GM12878 (cell line): ENCODE measurements at regions not wholly inside any gene's neighbourhood (a gene's known extent, or its start where the extent isn't known, plus 50 kb on each side); places are given as distances from the start of the nearest gene placed in this dataset.
"Not testable (repeated sequence)": the region's sequence is repeated elsewhere in the genome, so short reads cannot be mapped to it uniquely, and the experiment has no call there.

ENCODE experiments used
- ATAC-seq: fragments of 200-7000 bp; cut with Tn5 transposase; 3 replicates; pipeline ENCODE4 v1.9.1; 2020; ENCODE audit warnings: mild to moderate bottlenecking, moderate library complexity
- BruUV-seq: library from RNA; stranded (reverse); fragments of 400-500 nt; replicated peaks from 2 replicates; lab custom pipeline; 2021; lab: Mats Ljungman, UMichigan
- CTCF ChIA-PET: fragments of 300-600 bp; sonication (Branson Sonifier 250); formaldehyde crosslinking; extraction: SDS; loops from one replicate; lab custom pipeline; 2021; ENCODE audit warnings: inconsistent platforms; lab: Yijun Ruan, JAX
- POLR2A ChIA-PET: fragments of 350-600 bp; formaldehyde crosslinking; extraction: SDS; loops from one replicate; lab custom pipeline; 2021; ENCODE audit warnings: inconsistent platforms; lab: Charles Lee
- RAD21 ChIA-PET: fragments of 300-600 bp; sonication (Branson Sonifier 250); formaldehyde crosslinking; loops from one replicate; lab custom pipeline; 2023; ENCODE audit warnings: antibody characterized with exemption; ENCODE audit not compliant: unreplicated experiment; lab: Charles Lee
- SMC1A ChIA-PET: fragments of 300-600 bp; sonication (Branson Sonifier 250); formaldehyde crosslinking; loops from one replicate; lab custom pipeline; 2023; ENCODE audit not compliant: unreplicated experiment, uncharacterized antibody; lab: Charles Lee
- DNase-seq: peaks from one replicate; pipeline ENCODE4 v3.0.0-alpha.2; 2011; ENCODE audit warnings: low read depth, low spot score
- FAIRE-seq: peaks from 3 replicates; lab custom pipeline; 2011; peaks lifted over from hg19 to GRCh38; lab: Jason Lieb, UNC
- H2AFZ ChIP-seq: 2 replicates; pipeline ENCODE4 v1.6.0; 2011; ENCODE audit warnings: low read depth, low read length, control low read depth; ENCODE audit not compliant: control insufficient read depth
- H3K27ac ChIP-seq: 2 replicates; pipeline ENCODE4 v1.5.1; 2011; ENCODE audit warnings: control low read depth; ENCODE audit not compliant: control insufficient read depth, insufficient read depth
- H3K27me3 ChIP-seq, 2 experiments: replicated peaks in 1 of 2; 2 replicates each; pipeline versions ENCODE4 v1.6.0 to v1.6.1; 2011; ENCODE audit warnings: low read length in 1 of 2; ENCODE audit not compliant: control insufficient read depth in 2 of 2, insufficient read depth in 2 of 2
- H3K36me3 ChIP-seq, 2 experiments: 2 replicates each; pipeline ENCODE4 v1.5.1; 2011; ENCODE audit warnings: low read length in 1 of 2; ENCODE audit not compliant: control insufficient read depth in 2 of 2, insufficient read depth in 2 of 2
- H3K4me1 ChIP-seq: 2 replicates; pipeline ENCODE4 v1.6.1; 2011; ENCODE audit warnings: mild to moderate bottlenecking, low read length, moderate library complexity, mixed read lengths; ENCODE audit not compliant: control insufficient read depth, insufficient read depth
- H3K4me2 ChIP-seq: 2 replicates; pipeline ENCODE4 v1.6.0; 2011; ENCODE audit warnings: control low read depth; ENCODE audit not compliant: control insufficient read depth, insufficient read depth
- H3K4me3 ChIP-seq: fragments of 200-600 bp; sonication (generic); 2 replicates; pipeline ENCODE4 v1.5.1; 2016
- H3K79me2 ChIP-seq: 2 replicates; pipeline ENCODE4 v1.6.0; 2011; ENCODE audit warnings: low read length; ENCODE audit not compliant: control insufficient read depth, insufficient read depth
- H3K9ac ChIP-seq: 2 replicates; pipeline ENCODE4 v1.8.0; 2011; ENCODE audit warnings: low read length, control low read depth, mixed read lengths; ENCODE audit not compliant: control insufficient read depth, insufficient read depth
- H3K9me3 ChIP-seq: replicated peaks from 3 replicates; pipeline ENCODE4 v1.5.1; 2011; ENCODE audit warnings: mild to moderate bottlenecking, low read length; ENCODE audit not compliant: control insufficient read depth, insufficient read depth
- H4K20me1 ChIP-seq: 2 replicates; pipeline ENCODE4 v1.6.0; 2011; ENCODE audit not compliant: control insufficient read depth, insufficient read depth
- BHLHE40 ChIP-seq, 2 experiments: fragments of 450-650 bp in 1 of 2; IDR thresholded peaks; 2 replicates each; pipeline ENCODE4 v1.6.1; 2011 to 2017; ENCODE audit warnings: low read depth in 2 of 2, borderline replicate concordance in 1 of 2, improper control_type of control experiment in 1 of 2, low read length in 1 of 2, mild to moderate bottlenecking in 1 of 2
- E2F4 ChIP-seq: IDR thresholded peaks from 2 replicates; pipeline ENCODE4 v1.6.1; 2012; ENCODE audit warnings: low read depth, low read length, improper control_type of control experiment
- FOXM1 ChIP-seq: IDR thresholded peaks from 2 replicates; pipeline ENCODE4 v1.6.1; 2012; ENCODE audit warnings: low read depth, mild to moderate bottlenecking, inconsistent platforms, low read length, moderate library complexity
- PAX5 ChIP-seq: IDR thresholded peaks from 2 replicates; pipeline ENCODE4 v1.6.1; 2011; ENCODE audit warnings: low read depth, low read length, borderline replicate concordance
- WGBS: methylation state at CpG from one replicate; pipeline ENCODE4 v1.1.6; 2016; ENCODE audit warnings: low lambda C conversion rate; ENCODE audit not compliant: insufficient replicate concordance, insufficient coverage; ENCODE audit errors: missing lambda C conversion rate; 5-methylcytosine and 5-hydroxymethylcytosine counted together
- in situ Hi-C: fragments of 300-500 bp; cut with MboI; formaldehyde crosslinking; loops from 9 replicates; pipeline ENCODE4 v1.14.3; 2018; ENCODE audit warnings: mixed read lengths
- intact Hi-C: fragments of 100-400 bp; cut with micrococcal nuclease; formaldehyde crosslinking; loops from one replicate; pipeline ENCODE4 v1.14.2; 2022; ENCODE audit not compliant: unreplicated experiment
- TF ChIP-seq, protein P1 (sequence below), 3 experiments: IDR thresholded peaks in 2 of 3; conservative IDR thresholded peaks in 1 of 3; 2 replicates each; pipeline ENCODE4 v1.5.1; 2011; ENCODE audit warnings: low read depth in 3 of 3, low read length in 3 of 3, mild to moderate bottlenecking in 3 of 3, control low read depth in 2 of 3, moderate library complexity in 2 of 3, inconsistent platforms in 1 of 3, mixed read lengths in 1 of 3; ENCODE audit not compliant: control insufficient read depth in 2 of 3, insufficient read depth in 1 of 3; ENCODE audit errors: extremely low read depth in 1 of 3

DNA sequence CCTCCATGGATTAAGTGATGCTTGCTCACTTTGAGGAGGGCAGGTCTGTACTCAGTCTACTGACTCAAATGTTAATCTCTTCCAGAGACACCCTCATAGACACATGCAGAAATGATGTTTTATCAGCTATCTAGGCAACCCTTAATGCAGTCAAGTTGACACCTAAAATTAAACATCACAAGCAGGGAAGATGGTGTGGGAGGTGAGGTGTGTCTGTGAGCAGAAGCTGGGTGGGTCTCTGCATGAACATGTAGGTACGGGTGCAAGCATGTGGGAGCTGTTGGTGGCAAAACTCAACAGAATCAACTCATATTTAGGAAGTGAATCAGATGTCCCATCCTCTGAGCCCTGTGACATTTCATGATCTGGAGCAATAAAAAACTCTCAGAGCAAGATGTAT, 249.2 kb upstream of the SGCG start:
- Histone ChIP-seq H4K20me1 (no peaks in the 10 kb centered on the region), H3K36me3 (no peaks in the 10 kb centered on the region), H2AFZ (no peak overlapping the region), H3K27me3 (no peaks in the 10 kb centered on the region), H3K27ac (no peak overlapping the region), H3K9me3 (no peaks in the 10 kb centered on the region; the same call in 2 of the 3 replicates), H3K79me2 (no peaks in the 10 kb centered on the region), H3K4me3 (no peak overlapping the region), H3K9ac (no peak overlapping the region), H3K4me1 (no peaks in the 10 kb centered on the region), H3K4me2 (no peak overlapping the region)
- ChIA-PET CTCF (no interaction called here), POLR2A (no interaction called here), SMC1A (no interaction called here), RAD21 (no interaction called here)
- in situ Hi-C loops = no loop called here
- no peak for TF ChIP-seq BHLHE40 (IDR thresholded peaks at IDR 0.05; ENCODE audit: borderline replicate concordance in 1 of 2, low read depth in 2 of 2, low read length in 1 of 2)
- no peak for TF ChIP-seq E2F4
- TF ChIP-seq PAX5 = no peak
- no peak for TF ChIP-seq FOXM1
- TF ChIP-seq, protein P1, sequence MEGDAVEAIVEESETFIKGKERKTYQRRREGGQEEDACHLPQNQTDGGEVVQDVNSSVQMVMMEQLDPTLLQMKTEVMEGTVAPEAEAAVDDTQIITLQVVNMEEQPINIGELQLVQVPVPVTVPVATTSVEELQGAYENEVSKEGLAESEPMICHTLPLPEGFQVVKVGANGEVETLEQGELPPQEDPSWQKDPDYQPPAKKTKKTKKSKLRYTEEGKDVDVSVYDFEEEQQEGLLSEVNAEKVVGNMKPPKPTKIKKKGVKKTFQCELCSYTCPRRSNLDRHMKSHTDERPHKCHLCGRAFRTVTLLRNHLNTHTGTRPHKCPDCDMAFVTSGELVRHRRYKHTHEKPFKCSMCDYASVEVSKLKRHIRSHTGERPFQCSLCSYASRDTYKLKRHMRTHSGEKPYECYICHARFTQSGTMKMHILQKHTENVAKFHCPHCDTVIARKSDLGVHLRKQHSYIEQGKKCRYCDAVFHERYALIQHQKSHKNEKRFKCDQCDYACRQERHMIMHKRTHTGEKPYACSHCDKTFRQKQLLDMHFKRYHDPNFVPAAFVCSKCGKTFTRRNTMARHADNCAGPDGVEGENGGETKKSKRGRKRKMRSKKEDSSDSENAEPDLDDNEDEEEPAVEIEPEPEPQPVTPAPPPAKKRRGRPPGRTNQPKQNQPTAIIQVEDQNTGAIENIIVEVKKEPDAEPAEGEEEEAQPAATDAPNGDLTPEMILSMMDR (IDR thresholded peaks at IDR 0.05 in 2 of 3, conservative IDR thresholded peaks at IDR 0.05 in 1 of 3; ENCODE audit: control insufficient read depth in 2 of 3, extremely low read depth in 1 of 3, insufficient read depth in 1 of 3, low read depth in 3 of 3, low read length in 3 of 3) = no peak
- no peak for FAIRE-seq
- no TSS peak for BruUV-seq
- DNase-seq = no peak
- WGBS = 94% methylated on average over 1 of the region's 1 CpG
- no peak for ATAC-seq
- intact Hi-C loops = loop anchor here (10.0 kb wide), 1 partner anchor 1423 kb away; no protein-coding TSS in a partner anchor

GRCh38 chr13:22932632-22933412, 248.0 kb upstream of the SGCG start:
- H3K36me3 ChIP-seq = not testable (repeated sequence)

More at GRCh38 chr13:22932632-22933412, 248.0 kb upstream of the SGCG start:
- H3K4me2 ChIP-seq, in situ Hi-C loops, ATAC-seq, DNase-seq, H3K79me2 ChIP-seq, RAD21 ChIA-PET, FAIRE-seq, CTCF ChIA-PET, H3K9me3 ChIP-seq, H4K20me1 ChIP-seq, H3K9ac ChIP-seq, H3K4me3 ChIP-seq, H3K27me3 ChIP-seq, POLR2A ChIA-PET, H3K4me1 ChIP-seq, SMC1A ChIA-PET, BruUV-seq, H3K27ac ChIP-seq, H2AFZ ChIP-seq: not testable (repeated sequence)
- intact Hi-C loops = loop anchor here (10.0 kb wide), 1 partner anchor 1422 kb away; no protein-coding TSS in a partner anchor
- WGBS = 60% methylated on average over 19 of the region's 20 CpGs
